ENCODE measurements at regions not wholly inside any gene's neighbourhood (a gene's known extent, or its start where the extent isn't known, plus 50 kb on each side); places are given as distances from the start of the nearest gene placed in this dataset.
A peak's percentile ranks its signal among the peaks of the same experiment; 100 is the strongest.

GRCh38 chrY:15465880-15466279 is 941.6 kb downstream of the NLGN4Y start:
- Mint-ChIP-seq H3K9me3 (no peaks in the 10 kb centered on the region), H3K27ac (no peak overlapping the region), H3K4me1 (ENCODE audit: low read depth) (no peaks in the 10 kb centered on the region), H3K4me3 (ENCODE audit: low read depth) (no peak overlapping the region), H3K27me3 (ENCODE audit: low read depth) (peaks cover 1% of the 10 kb centered on the region), H3K36me3 (ENCODE audit: low read depth) (no peaks in the 10 kb centered on the region)
- no peak for DNase-seq (ENCODE audit: low spot score)
- intact Hi-C loops (cut with micrococcal nuclease), result no loop called here

- no peaks in the 10 kb centered on the region for H3K36me3 Mint-ChIP-seq (ENCODE audit: low read depth)
- intact Hi-C loops (cut with micrococcal nuclease), result no loop called here
- no peaks in the 10 kb centered on the region for H3K9me3 Mint-ChIP-seq
- H3K27me3 Mint-ChIP-seq (ENCODE audit: low read depth), result peaks cover 1% of the 10 kb centered on the region
- no peak overlapping the region for H3K4me3 Mint-ChIP-seq (ENCODE audit: low read depth)
- H3K27ac Mint-ChIP-seq, result no peak overlapping the region
- no peak for DNase-seq (ENCODE audit: low spot score)
- H3K4me1 Mint-ChIP-seq (ENCODE audit: low read depth), result no peaks in the 10 kb centered on the region
Observed at GRCh38 chrY:15466891-15467290, 942.6 kb downstream of the NLGN4Y start.

- Mint-ChIP-seq H3K27ac (no peak overlapping the region), H3K9me3 (no peaks in the 10 kb centered on the region), H3K4me1 (ENCODE audit: low read depth) (no peaks in the 10 kb centered on the region), H3K36me3 (ENCODE audit: low read depth) (no peaks in the 10 kb centered on the region), H3K4me3 (ENCODE audit: low read depth) (no peak overlapping the region), H3K27me3 (ENCODE audit: low read depth) (peaks cover 1% of the 10 kb centered on the region)
- no peak for DNase-seq (ENCODE audit: low spot score)
- intact Hi-C loops (cut with micrococcal nuclease), result no loop called here
Observed at GRCh38 chrY:15468091-15468490, 943.8 kb downstream of the NLGN4Y start.

GRCh38 chrY:15471371-15471770 is 947.0 kb downstream of the NLGN4Y start:
- intact Hi-C loops (cut with micrococcal nuclease), result no loop called here
- H3K36me3 Mint-ChIP-seq (ENCODE audit: low read depth), result no peaks in the 10 kb centered on the region
- H3K4me1 Mint-ChIP-seq (ENCODE audit: low read depth), result no peaks in the 10 kb centered on the region
- H3K27ac Mint-ChIP-seq, result no peak overlapping the region
- H3K27me3 Mint-ChIP-seq (ENCODE audit: low read depth), result peaks cover 1% of the 10 kb centered on the region
- no peak for DNase-seq (ENCODE audit: low spot score)
- H3K4me3 Mint-ChIP-seq (ENCODE audit: low read depth), result no peak overlapping the region
- H3K9me3 Mint-ChIP-seq, result no peaks in the 10 kb centered on the region

- Mint-ChIP-seq H3K27ac (no peak overlapping the region), H3K27me3 (ENCODE audit: low read depth) (no peaks in the 10 kb centered on the region), H3K4me1 (ENCODE audit: low read depth) (no peaks in the 10 kb centered on the region), H3K36me3 (ENCODE audit: low read depth) (no peaks in the 10 kb centered on the region), H3K9me3 (no peaks in the 10 kb centered on the region), H3K4me3 (ENCODE audit: low read depth) (no peak overlapping the region)
- no peak for DNase-seq (ENCODE audit: low spot score)
- intact Hi-C loops (cut with micrococcal nuclease), result no loop called here
Observed at GRCh38 chrY:15478348-15478963, 954.1 kb downstream of the NLGN4Y start.

- Mint-ChIP-seq H3K4me1 (ENCODE audit: low read depth) (no peaks in the 10 kb centered on the region), H3K27ac (no peak overlapping the region), H3K9me3 (no peaks in the 10 kb centered on the region), H3K27me3 (ENCODE audit: low read depth) (no peaks in the 10 kb centered on the region), H3K4me3 (ENCODE audit: low read depth) (no peak overlapping the region), H3K36me3 (ENCODE audit: low read depth) (no peaks in the 10 kb centered on the region)
- DNase-seq (ENCODE audit: low spot score), result no peak
- intact Hi-C loops (cut with micrococcal nuclease), result no loop called here
Observed at GRCh38 chrY:15500536-15500935, 976.2 kb downstream of the NLGN4Y start.

GRCh38 chrY:15501181-15501580 is 976.9 kb downstream of the NLGN4Y start:
- no peaks in the 10 kb centered on the region for H3K27me3 Mint-ChIP-seq (ENCODE audit: low read depth)
- H3K9me3 Mint-ChIP-seq, result no peaks in the 10 kb centered on the region
- no peak overlapping the region for H3K27ac Mint-ChIP-seq
- no peaks in the 10 kb centered on the region for H3K4me1 Mint-ChIP-seq (ENCODE audit: low read depth)
- intact Hi-C loops (cut with micrococcal nuclease), result no loop called here
- H3K36me3 Mint-ChIP-seq (ENCODE audit: low read depth), result no peaks in the 10 kb centered on the region
- DNase-seq (ENCODE audit: low spot score), result no peak
- no peak overlapping the region for H3K4me3 Mint-ChIP-seq (ENCODE audit: low read depth)

- no peaks in the 10 kb centered on the region for H3K27me3 Mint-ChIP-seq (ENCODE audit: low read depth)
- no peak overlapping the region for H3K4me3 Mint-ChIP-seq (ENCODE audit: low read depth)
- H3K9me3 Mint-ChIP-seq, result no peaks in the 10 kb centered on the region
- H3K4me1 Mint-ChIP-seq (ENCODE audit: low read depth), result no peaks in the 10 kb centered on the region
- H3K27ac Mint-ChIP-seq, result no peak overlapping the region
- no peaks in the 10 kb centered on the region for H3K36me3 Mint-ChIP-seq (ENCODE audit: low read depth)
- DNase-seq (ENCODE audit: low spot score), result no peak
- intact Hi-C loops (cut with micrococcal nuclease), result no loop called here
Observed at GRCh38 chrY:15510288-15510687, 986.0 kb downstream of the NLGN4Y start.

GRCh38 chrY:15510984-15511650 is 986.8 kb downstream of the NLGN4Y start:
- intact Hi-C loops (cut with micrococcal nuclease), result no loop called here
- no peak overlapping the region for H3K27ac Mint-ChIP-seq
- no peak for DNase-seq (ENCODE audit: low spot score)
- H3K9me3 Mint-ChIP-seq, result no peaks in the 10 kb centered on the region
- H3K4me3 Mint-ChIP-seq (ENCODE audit: low read depth), result no peak overlapping the region
- no peaks in the 10 kb centered on the region for H3K4me1 Mint-ChIP-seq (ENCODE audit: low read depth)
- no peaks in the 10 kb centered on the region for H3K27me3 Mint-ChIP-seq (ENCODE audit: low read depth)
- no peaks in the 10 kb centered on the region for H3K36me3 Mint-ChIP-seq (ENCODE audit: low read depth)

GRCh38 chrY:15535131-15535530 is 1010.8 kb downstream of the NLGN4Y start:
- intact Hi-C loops (cut with micrococcal nuclease), result no loop called here
- no peak for DNase-seq (ENCODE audit: low spot score)
- Mint-ChIP-seq H3K9me3 (no peaks in the 10 kb centered on the region), H3K4me3 (ENCODE audit: low read depth) (no peak overlapping the region), H3K36me3 (ENCODE audit: low read depth) (no peaks in the 10 kb centered on the region), H3K27ac (no peak overlapping the region), H3K4me1 (ENCODE audit: low read depth) (peaks cover 4% of the 10 kb centered on the region), H3K27me3 (ENCODE audit: low read depth) (no peaks in the 10 kb centered on the region)

GRCh38 chrY:15535784-15536511 is 1011.6 kb downstream of the NLGN4Y start:
- Mint-ChIP-seq H3K27ac (peak overlapping the region; percentile 9), H3K9me3 (no peaks in the 10 kb centered on the region), H3K36me3 (ENCODE audit: low read depth) (no peaks in the 10 kb centered on the region), H3K27me3 (ENCODE audit: low read depth) (no peaks in the 10 kb centered on the region), H3K4me1 (ENCODE audit: low read depth) (peaks cover 4% of the 10 kb centered on the region), H3K4me3 (ENCODE audit: low read depth) (no peak overlapping the region)
- intact Hi-C loops (cut with micrococcal nuclease), result no loop called here
- no peak for DNase-seq (ENCODE audit: low spot score)

GRCh38 chrY:15540516-15540915 is 1016.2 kb downstream of the NLGN4Y start:
- no peak for DNase-seq (ENCODE audit: low spot score)
- H3K4me3 Mint-ChIP-seq (ENCODE audit: low read depth), result no peak overlapping the region
- no peaks in the 10 kb centered on the region for H3K27me3 Mint-ChIP-seq (ENCODE audit: low read depth)
- peaks cover 4% of the 10 kb centered on the region for H3K4me1 Mint-ChIP-seq (ENCODE audit: low read depth)
- H3K36me3 Mint-ChIP-seq (ENCODE audit: low read depth), result no peaks in the 10 kb centered on the region
- H3K9me3 Mint-ChIP-seq, result no peaks in the 10 kb centered on the region
- intact Hi-C loops (cut with micrococcal nuclease), result no loop called here
- H3K27ac Mint-ChIP-seq, result no peak overlapping the region

GRCh38 chrY:15546177-15546754 is 1021.9 kb downstream of the NLGN4Y start:
- Mint-ChIP-seq H3K4me1 (ENCODE audit: low read depth) (no peaks in the 10 kb centered on the region), H3K27me3 (ENCODE audit: low read depth) (no peaks in the 10 kb centered on the region), H3K4me3 (ENCODE audit: low read depth) (no peak overlapping the region), H3K36me3 (ENCODE audit: low read depth) (no peaks in the 10 kb centered on the region), H3K9me3 (no peaks in the 10 kb centered on the region), H3K27ac (no peak overlapping the region)
- intact Hi-C loops (cut with micrococcal nuclease), result no loop called here
- DNase-seq (ENCODE audit: low spot score), result no peak
